ENCODE measurements at regions not wholly inside any gene's neighbourhood (a gene's known extent, or its start where the extent isn't known, plus 50 kb on each side); places are given as distances from the start of the nearest gene placed in this dataset.

- Histone ChIP-seq H4K20me1 (ENCODE audit: insufficient read depth) (no peaks in the 10 kb centered on the region), H2AFZ (ENCODE audit: low read depth, low read length, poor library complexity, severe bottlenecking) (peak overlapping the region; percentile 86), H3K4me3 (replicated peaks in 1 of 2; ENCODE audit: low read depth in 1 of 2, low read length in 2 of 2) (peak overlapping the region in 1 of 2 experiments; percentile 47; a peak in 1 of 4 replicates), H3K27ac (ENCODE audit: low read depth, low read length) (no peak overlapping the region), H3K4me1 (ENCODE audit: control insufficient read depth in 1 of 2, insufficient read depth in 2 of 2, low read length in 2 of 2) (peaks cover 5 to 18% of the 10 kb centered on the region in 2 experiments), H3K36me3 (ENCODE audit: control insufficient read depth in 1 of 2, insufficient read depth in 2 of 2, low read length in 2 of 2) (no peaks in the 10 kb centered on the region), H3K4me2 (ENCODE audit: low read length) (peak overlapping the region; percentile 95; the same call in 1 of the 2 replicates), H3K79me2 (ENCODE audit: insufficient read depth, low read length) (no peaks in the 10 kb centered on the region), H3K9me2 (ENCODE audit: insufficient read depth) (no peaks in the 10 kb centered on the region), H3K27me3 (ENCODE audit: insufficient read depth, low read length) (no peaks in the 10 kb centered on the region), H3K9ac (ENCODE audit: low read length) (no peak overlapping the region), H3K9me3 (ENCODE audit: control insufficient read depth in 1 of 2, insufficient read depth in 1 of 2, low read depth in 1 of 2, low read length in 2 of 2) (no peaks in the 10 kb centered on the region)
- TF ChIP-seq ZBTB33 (IDR thresholded peaks at IDR 0.05; ENCODE audit: extremely low read depth, insufficient replicate concordance, low read length) (no peak), ZFX (IDR thresholded peaks at IDR 0.05) (no peak), RAD21 (IDR thresholded peaks at IDR 0.05; ENCODE audit: low read depth) (no peak), TCF7L2 (IDR thresholded peaks at IDR 0.05; ENCODE audit: borderline replicate concordance, extremely low read depth, insufficient read depth, insufficient read length) (no peak), ATF3 (IDR thresholded peaks at IDR 0.05) (no peak), EZH2 (IDR thresholded peaks at IDR 0.05) (no peak), JUND (IDR thresholded peaks at IDR 0.05) (no peak), ELF1 (IDR thresholded peaks at IDR 0.05; ENCODE audit: borderline replicate concordance, low read depth) (no peak), POLR2A (IDR thresholded peaks at IDR 0.05; ENCODE audit: borderline replicate concordance, extremely low read depth, insufficient read depth, insufficient read length) (no peak)
- intact Hi-C loops (cut with micrococcal nuclease), result loop anchor here (2.0 kb wide), 1 partner anchor 538 kb away; no protein-coding TSS in a partner anchor
- CTCF ChIA-PET, result interaction anchor here (1.2 to 6.8 kb wide), 8 partner anchors 46 to 536 kb away, joined by 3 to 73 read pairs (median 3); no protein-coding TSS in a partner anchor
- no TSS peak for BruUV-seq (replicated peaks)
- no peak for DNase-seq (ENCODE audit: low read depth, low spot score)
- RAD21 ChIA-PET (ENCODE audit: low non-redundant PET in 1 of 2, low total read pairs in 2 of 2, uncharacterized antibody in 2 of 2, unreplicated experiment in 2 of 2), result interaction anchor here (0.7 to 2.3 kb wide), 4 partner anchors 71 to 520 kb away, joined by 4 to 9 read pairs (median 6); partner anchors contain the start of gene DLX2 (in 1 of the 2)
- ATAC-seq, result no peak
- POLR2A ChIA-PET, result interaction anchor here (1.8 kb wide), 1 partner anchor 288 kb away, joined by 8 read pairs; no protein-coding TSS in a partner anchor
Measured at GRCh38 chr2:172173174-172173706, 70.5 kb upstream of the DLX2 start.

All from HCT116 (cell line).